Stimulated activated CD4-positive, alpha-beta T cell treated with anti-CD3 and anti-CD28 coated beads, Interleukin-2, amount 100 ng/mL, for 24 hours (primary cell): ENCODE measurements at regions not wholly inside any gene's neighbourhood (a gene's known extent, or its start where the extent isn't known, plus 50 kb on each side); places are given as distances from the start of the nearest gene placed in this dataset.

Experiments used
- DNase-seq, 2 donors: peaks; one replicate each; pipeline ENCODE4 v3.0.0-alpha.2; 2020

- DNase-seq: no peak
These were observed 63.7 kb upstream of the FMR1 start for GRCh38 chrX:147847999-147848398.

DNA sequence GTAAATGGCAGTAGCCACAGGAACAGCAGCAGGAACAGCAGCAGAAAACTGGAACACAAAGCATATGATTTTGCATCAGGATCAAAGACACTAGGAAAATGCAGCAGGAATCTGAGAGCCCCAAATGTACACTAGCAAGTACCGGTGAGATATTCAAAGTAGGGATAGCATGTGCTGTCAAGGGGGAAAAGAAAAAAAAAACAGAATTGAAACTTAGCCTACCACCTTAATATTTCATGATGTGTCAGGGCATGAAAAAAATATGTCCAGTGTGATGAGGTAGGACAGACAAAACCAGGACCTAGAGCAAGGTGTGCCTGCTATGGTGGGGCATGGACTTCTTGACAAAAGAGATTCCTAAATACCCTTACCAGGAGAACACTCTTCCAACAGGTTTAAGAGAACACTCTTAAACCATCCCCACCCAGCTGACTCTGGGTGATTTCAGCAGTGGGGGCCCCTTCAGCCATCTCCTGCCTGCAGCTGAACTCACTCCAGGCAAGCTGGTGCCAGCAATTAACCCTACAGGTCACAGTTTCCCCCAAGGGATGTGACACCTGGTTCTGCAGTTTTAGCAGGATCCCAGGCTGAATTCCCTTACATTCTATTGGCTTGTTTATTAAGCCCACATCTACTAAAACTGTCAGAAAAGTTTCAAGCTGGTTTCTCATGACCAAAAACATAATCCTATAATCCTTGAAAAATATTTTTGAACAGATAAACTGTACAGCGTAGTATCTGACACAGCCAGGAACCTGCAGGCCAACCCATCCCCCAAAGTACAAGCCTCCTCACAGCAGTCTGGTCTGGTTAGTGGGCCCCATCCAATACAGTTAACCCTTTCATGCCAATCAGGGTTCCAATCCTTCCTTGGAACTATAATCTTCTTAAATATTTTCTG is 62.9 kb upstream of the FMR1 start:
- no peak for DNase-seq

DNA sequence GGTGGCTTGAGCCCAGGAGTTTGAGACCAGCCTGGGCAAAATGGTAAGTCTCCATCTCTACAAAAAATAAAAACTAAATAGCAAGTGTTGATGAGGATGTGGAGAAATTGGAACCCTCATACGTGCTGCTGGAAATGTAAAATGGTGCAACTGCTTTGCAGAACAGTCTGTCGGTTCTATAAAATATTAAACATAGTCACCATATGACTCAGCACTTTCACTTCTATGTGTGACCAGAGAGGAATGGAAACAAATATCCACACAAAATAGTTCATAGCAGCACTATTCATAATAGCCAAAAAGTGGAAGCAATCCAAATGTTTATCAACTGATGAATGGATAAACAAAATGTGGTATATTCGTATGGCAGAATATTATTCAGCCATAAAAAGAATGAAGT is 60.8 kb upstream of the FMR1 start:
- no peak for DNase-seq

- DNase-seq: no peak
These were observed 58.0 kb upstream of the FMR1 start for GRCh38 chrX:147853701-147854100.

- DNase-seq: no peak
These were observed 52.1 kb upstream of the FMR1 start for GRCh38 chrX:147859666-147860065.
